ENCODE measurements at regions not wholly inside any gene's neighbourhood (a gene's known extent, or its start where the extent isn't known, plus 50 kb on each side); places are given as distances from the start of the nearest gene placed in this dataset.

DNA sequence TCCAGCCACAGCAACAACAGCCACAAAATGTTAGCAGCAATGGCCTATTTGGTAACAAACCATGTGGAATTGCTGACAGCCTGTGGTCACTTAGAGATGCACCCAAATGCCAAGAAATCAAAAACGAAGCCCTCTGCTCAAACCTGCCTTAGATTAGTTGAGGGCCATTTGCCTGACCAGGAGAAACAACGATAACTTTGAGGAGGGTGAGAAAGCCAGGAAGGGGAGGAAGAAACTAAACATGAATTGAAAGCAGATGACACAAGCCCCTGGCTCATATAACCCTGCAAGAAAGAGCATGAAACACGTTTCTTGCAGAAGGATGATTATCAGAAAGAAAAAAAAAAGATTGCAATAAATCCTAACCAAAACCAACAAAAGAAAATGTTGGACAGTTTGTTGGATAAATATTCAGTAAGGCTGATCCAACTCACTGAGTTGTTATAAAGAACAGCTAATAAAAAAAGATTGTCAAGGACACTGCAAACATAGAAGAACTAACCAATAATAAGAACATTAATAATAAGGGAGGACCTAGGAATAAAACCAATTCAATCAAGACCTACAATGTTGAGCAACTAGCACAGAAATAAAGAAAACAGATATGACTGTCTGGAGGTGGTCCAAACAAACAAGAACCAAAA is 140.5 kb upstream of the SLC30A5 start:
- TF ChIP-seq, protein P1, sequence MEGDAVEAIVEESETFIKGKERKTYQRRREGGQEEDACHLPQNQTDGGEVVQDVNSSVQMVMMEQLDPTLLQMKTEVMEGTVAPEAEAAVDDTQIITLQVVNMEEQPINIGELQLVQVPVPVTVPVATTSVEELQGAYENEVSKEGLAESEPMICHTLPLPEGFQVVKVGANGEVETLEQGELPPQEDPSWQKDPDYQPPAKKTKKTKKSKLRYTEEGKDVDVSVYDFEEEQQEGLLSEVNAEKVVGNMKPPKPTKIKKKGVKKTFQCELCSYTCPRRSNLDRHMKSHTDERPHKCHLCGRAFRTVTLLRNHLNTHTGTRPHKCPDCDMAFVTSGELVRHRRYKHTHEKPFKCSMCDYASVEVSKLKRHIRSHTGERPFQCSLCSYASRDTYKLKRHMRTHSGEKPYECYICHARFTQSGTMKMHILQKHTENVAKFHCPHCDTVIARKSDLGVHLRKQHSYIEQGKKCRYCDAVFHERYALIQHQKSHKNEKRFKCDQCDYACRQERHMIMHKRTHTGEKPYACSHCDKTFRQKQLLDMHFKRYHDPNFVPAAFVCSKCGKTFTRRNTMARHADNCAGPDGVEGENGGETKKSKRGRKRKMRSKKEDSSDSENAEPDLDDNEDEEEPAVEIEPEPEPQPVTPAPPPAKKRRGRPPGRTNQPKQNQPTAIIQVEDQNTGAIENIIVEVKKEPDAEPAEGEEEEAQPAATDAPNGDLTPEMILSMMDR (IDR thresholded peaks at IDR 0.05): no peak
- TF ChIP-seq EZH2 (IDR thresholded peaks at IDR 0.05; ENCODE audit: borderline replicate concordance, insufficient read depth, low read depth, low read length, poor library complexity, severe bottlenecking): no peak
